ENCODE measurements at regions not wholly inside any gene's neighbourhood (a gene's known extent, or its start where the extent isn't known, plus 50 kb on each side); places are given as distances from the start of the nearest gene placed in this dataset.

- Histone ChIP-seq H3K4me3 (ENCODE audit: low read length, poor library complexity, severe bottlenecking) (no peak overlapping the region), H4K20me1 (ENCODE audit: insufficient read depth, low read length, poor library complexity, severe bottlenecking) (no peaks in the 10 kb centered on the region), H3K79me2 (ENCODE audit: insufficient read depth, low read length) (no peaks in the 10 kb centered on the region), H3K4me1 (ENCODE audit: insufficient read depth, low read length, poor library complexity, severe bottlenecking) (no peaks in the 10 kb centered on the region), H3K9ac (ENCODE audit: low read depth, low read length, poor library complexity, severe bottlenecking) (no peak overlapping the region), H3K4me2 (ENCODE audit: low read depth, low read length, poor library complexity, severe bottlenecking) (no peak overlapping the region), H3K36me3 (ENCODE audit: insufficient read depth, low read length) (no peaks in the 10 kb centered on the region), H3F3A (ENCODE audit: low read depth) (no peaks in the 10 kb centered on the region), H3K27me3 (ENCODE audit: insufficient read depth, low read length, poor library complexity, severe bottlenecking) (no peaks in the 10 kb centered on the region), H3K9me3 (ENCODE audit: insufficient read depth, low read depth, low read length) (no peaks in the 10 kb centered on the region; the same call in 1 of the 2 replicates), H2AFZ (ENCODE audit: low read length) (no peak overlapping the region), H3K9me2 (replicated peaks; ENCODE audit: low read depth, low read length) (no peaks in the 10 kb centered on the region)
- TF ChIP-seq CTCF (conservative IDR thresholded peaks at IDR 0.05; ENCODE audit: low read length) = no peak
- no peak for TF ChIP-seq EZH2phosphoT487 (IDR thresholded peaks at IDR 0.05; ENCODE audit: borderline replicate concordance)
Measured at GRCh38 chr13:111620166-111620565, 299.7 kb downstream of the TEX29 start.

DNA sequence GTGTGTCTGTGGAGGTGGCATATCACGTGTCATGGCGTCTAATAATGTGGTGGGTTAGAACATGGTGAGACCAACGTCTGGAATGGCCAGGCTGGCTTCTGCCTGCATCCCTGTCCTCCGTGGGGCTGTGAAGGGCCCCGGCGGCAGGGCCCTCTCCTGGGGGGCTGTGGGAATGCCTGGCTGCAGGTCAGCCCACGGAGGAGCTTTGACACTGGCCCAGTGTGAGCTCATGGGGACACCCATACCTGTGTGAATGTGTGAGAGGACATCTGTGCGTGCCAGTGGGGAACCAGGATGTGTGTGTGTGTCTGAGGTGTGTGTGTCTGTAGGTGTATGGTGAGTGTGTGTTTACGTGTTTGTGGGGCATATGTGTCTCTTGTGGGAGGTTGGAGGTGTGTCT lies 300.1 kb downstream of the TEX29 start:
- no peak overlapping the region for H3K4me3 ChIP-seq (ENCODE audit: low read length, poor library complexity, severe bottlenecking)
- TF ChIP-seq CTCF (conservative IDR thresholded peaks at IDR 0.05; ENCODE audit: low read length) (no peak), EZH2phosphoT487 (IDR thresholded peaks at IDR 0.05; ENCODE audit: borderline replicate concordance) (no peak)
- H3K36me3 ChIP-seq (ENCODE audit: insufficient read depth, low read length) = no peaks in the 10 kb centered on the region
- H3K4me2 ChIP-seq (ENCODE audit: low read depth, low read length, poor library complexity, severe bottlenecking) = no peak overlapping the region
- H3K9ac ChIP-seq (ENCODE audit: low read depth, low read length, poor library complexity, severe bottlenecking) = no peak overlapping the region
- no peak overlapping the region for H2AFZ ChIP-seq (ENCODE audit: low read length)
- H3K27me3 ChIP-seq (ENCODE audit: insufficient read depth, low read length, poor library complexity, severe bottlenecking) = no peaks in the 10 kb centered on the region
- H4K20me1 ChIP-seq (ENCODE audit: insufficient read depth, low read length, poor library complexity, severe bottlenecking) = no peaks in the 10 kb centered on the region
- H3K9me2 ChIP-seq (replicated peaks; ENCODE audit: low read depth, low read length) = no peaks in the 10 kb centered on the region
- no peaks in the 10 kb centered on the region; the same call in 1 of the 2 replicates for H3K9me3 ChIP-seq (ENCODE audit: insufficient read depth, low read depth, low read length)
- no peaks in the 10 kb centered on the region for H3K4me1 ChIP-seq (ENCODE audit: insufficient read depth, low read length, poor library complexity, severe bottlenecking)
- H3K79me2 ChIP-seq (ENCODE audit: insufficient read depth, low read length) = no peaks in the 10 kb centered on the region
- H3F3A ChIP-seq (ENCODE audit: low read depth) = no peaks in the 10 kb centered on the region

GRCh38 chr13:111621164-111621563 lies 300.7 kb downstream of the TEX29 start:
- Histone ChIP-seq H3K9ac (ENCODE audit: low read depth, low read length, poor library complexity, severe bottlenecking) (no peak overlapping the region), H3K4me2 (ENCODE audit: low read depth, low read length, poor library complexity, severe bottlenecking) (no peak overlapping the region), H3K4me3 (ENCODE audit: low read length, poor library complexity, severe bottlenecking) (no peak overlapping the region), H3K27me3 (ENCODE audit: insufficient read depth, low read length, poor library complexity, severe bottlenecking) (no peaks in the 10 kb centered on the region), H3K79me2 (ENCODE audit: insufficient read depth, low read length) (no peaks in the 10 kb centered on the region), H2AFZ (ENCODE audit: low read length) (no peak overlapping the region), H4K20me1 (ENCODE audit: insufficient read depth, low read length, poor library complexity, severe bottlenecking) (no peaks in the 10 kb centered on the region), H3F3A (ENCODE audit: low read depth) (no peaks in the 10 kb centered on the region), H3K4me1 (ENCODE audit: insufficient read depth, low read length, poor library complexity, severe bottlenecking) (no peaks in the 10 kb centered on the region), H3K36me3 (ENCODE audit: insufficient read depth, low read length) (no peaks in the 10 kb centered on the region), H3K9me2 (replicated peaks; ENCODE audit: low read depth, low read length) (no peaks in the 10 kb centered on the region), H3K9me3 (ENCODE audit: insufficient read depth, low read depth, low read length) (no peaks in the 10 kb centered on the region; the same call in 1 of the 2 replicates)
- TF ChIP-seq EZH2phosphoT487 (IDR thresholded peaks at IDR 0.05; ENCODE audit: borderline replicate concordance) = no peak
- no peak for TF ChIP-seq CTCF (conservative IDR thresholded peaks at IDR 0.05; ENCODE audit: low read length)

Data from Loucy (cell line).